GM19324 (cell line): ENCODE measurements at regions not wholly inside any gene's neighbourhood (a gene's known extent, or its start where the extent isn't known, plus 50 kb on each side); places are given as distances from the start of the nearest gene placed in this dataset.
"Not testable (repeated sequence)": the region's sequence is repeated elsewhere in the genome, so short reads cannot be mapped to it uniquely, and the experiment has no call there.

Source experiments
- ATAC-seq: cut with Tn5 transposase; IDR thresholded peaks from one replicate; pipeline ENCODE4 v1.9.1; 2021; ENCODE audit warnings: mild to moderate bottlenecking, moderate library complexity; ENCODE audit not compliant: unreplicated experiment, low FRiP score

- ATAC-seq = no peak
Measured at GRCh38 chr2:150690261-150690660, 202.8 kb upstream of the RND3 start.

DNA sequence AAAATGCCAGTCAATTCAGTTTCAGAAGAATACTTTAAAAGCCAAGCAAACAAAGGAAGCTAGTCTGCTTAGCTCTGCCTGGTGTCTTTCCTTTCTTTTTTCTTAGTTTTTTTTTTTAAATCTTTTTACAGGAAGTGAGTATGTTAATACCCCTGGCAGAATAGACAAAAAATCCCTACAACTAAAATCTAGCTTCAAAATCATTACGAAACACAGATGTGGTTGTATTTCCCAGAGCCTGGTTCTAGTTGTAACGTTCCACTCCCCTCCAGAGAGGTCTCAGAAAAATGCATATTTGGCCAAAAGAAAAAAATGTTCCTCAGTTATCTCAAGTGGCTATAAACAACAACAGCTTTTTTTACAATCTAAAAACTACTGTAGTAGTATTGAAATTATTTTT lies 202.1 kb upstream of the RND3 start:
- ATAC-seq = no peak

DNA sequence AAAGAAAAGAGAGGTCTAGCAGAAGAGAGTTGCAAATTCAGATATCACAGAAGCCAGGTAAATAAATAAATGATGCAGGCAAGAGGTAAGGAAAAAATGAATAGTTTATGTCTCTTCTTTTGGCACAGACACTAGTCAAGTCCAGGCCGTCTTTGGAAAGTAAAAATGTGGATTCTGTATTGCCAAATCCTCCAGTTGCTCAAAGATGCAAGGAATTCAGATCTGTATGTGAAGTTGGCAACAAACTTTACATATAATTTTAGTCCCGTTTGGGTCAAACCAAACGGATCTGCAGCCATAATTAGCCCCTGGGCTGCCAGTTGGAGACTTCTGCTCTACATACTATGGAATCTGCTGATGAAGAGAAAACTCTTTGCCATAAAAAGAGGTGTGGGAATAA lies 200.5 kb upstream of the RND3 start:
- ATAC-seq = no peak

DNA sequence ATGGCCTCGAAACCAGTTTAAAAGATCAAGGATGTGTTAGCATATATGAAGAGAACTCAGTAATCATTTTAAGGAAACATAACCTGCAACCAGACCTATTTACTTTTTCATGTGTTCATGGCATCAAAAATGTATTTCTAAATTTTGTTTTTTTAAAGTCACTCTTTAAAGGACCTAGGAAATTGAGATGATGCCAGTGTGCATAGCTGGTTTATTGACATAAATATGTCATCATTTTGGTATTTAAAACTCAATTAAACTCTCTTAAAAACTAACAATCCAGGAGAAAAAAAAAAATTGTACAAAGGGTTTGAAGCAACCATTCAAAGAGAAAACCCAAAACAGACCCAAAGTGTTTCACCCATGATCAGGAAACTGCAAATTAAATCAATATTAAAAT lies 198.9 kb upstream of the RND3 start:
- ATAC-seq = no peak

- no peak for ATAC-seq
Measured at GRCh38 chr2:150681120-150681804, 193.8 kb upstream of the RND3 start.

DNA sequence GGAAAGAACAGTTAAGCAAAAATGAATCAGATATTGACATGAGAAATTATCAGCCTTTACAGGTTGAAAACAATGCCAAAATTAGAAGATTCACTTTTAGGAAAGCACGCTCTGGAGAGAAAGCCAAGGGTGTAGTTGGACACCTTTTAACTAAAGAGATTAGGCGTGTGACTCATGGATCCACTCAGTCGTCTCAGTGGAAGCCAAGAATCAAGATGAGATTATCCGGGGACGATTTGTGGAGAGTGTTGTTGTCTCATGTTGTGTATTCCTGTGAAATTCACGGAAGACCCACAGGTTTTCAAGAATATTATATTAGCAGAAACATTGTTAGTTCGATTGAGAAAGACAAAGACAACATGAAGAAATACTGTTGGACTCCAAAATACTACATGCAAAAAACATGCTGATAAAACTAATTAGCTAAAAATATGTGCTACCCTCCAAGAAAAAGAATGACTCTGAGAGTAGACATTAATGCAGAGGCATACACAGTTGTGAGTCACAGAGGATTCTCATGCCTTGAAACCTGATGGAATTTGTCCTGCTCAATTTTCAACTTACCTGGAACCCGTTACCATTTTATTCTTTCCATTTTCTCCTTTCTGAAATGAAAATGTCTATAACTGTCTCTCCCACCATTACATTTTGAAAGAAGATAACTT lies 192.1 kb upstream of the RND3 start:
- no peak for ATAC-seq

- no peak for ATAC-seq
Measured at GRCh38 chr2:150677551-150677950, 190.1 kb upstream of the RND3 start.

GRCh38 chr2:150676747-150677383 lies 189.4 kb upstream of the RND3 start:
- ATAC-seq = no peak

DNA sequence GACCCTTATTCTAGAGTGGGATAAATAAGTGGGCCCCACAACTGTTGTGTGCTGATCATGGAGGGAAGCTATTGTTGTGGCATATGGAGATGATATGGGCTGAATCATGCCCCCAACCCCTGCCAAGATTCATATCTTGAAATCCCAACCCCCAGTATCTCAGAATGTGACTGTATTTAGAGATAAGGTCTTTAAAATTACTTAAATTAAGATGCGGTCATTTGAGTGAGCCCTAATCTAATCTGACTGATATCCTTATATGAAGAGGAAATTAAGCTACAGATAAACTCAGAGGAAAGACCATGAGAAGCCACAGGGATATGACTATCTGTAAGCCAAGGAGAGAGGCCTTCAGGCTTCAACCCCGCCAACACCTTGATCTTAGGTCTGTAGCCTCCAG lies 188.3 kb upstream of the RND3 start:
- ATAC-seq = no peak

DNA sequence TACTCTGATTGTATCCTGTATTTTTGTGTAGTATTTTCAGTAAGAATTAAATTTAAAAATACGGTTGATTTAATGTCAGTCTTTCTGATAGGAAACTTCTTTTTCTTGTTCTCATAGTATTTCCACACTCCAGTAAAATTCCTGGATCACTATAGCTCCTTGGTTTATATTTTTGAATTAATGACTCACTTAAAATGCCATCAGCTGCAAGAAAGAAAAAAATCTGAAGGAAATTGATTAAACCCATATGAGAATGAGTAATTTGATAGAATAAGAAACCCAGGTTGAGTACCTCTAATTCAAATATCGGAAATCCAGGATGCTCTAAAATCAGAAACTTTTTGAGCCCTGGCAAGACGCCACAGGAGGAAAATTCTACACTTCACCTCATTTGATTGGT lies 186.8 kb upstream of the RND3 start:
- ATAC-seq = no peak

DNA sequence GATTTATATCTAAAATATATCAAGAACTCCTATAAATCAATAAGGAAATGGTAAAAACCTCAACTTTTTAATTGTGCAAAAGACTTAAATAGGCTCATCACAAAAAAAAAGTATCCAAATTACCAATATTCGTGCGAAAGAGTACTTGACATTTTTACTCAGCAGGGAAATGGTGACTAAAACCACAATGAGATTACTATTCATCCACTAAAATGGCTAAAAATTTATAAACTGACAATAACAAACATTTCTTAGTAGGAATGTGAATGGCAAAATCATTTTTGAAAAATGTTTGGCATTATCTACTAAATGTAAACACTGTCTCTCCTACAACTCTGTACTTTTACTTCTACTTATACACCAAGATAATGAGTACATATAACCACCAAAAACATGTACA lies 184.8 kb upstream of the RND3 start:
- no peak for ATAC-seq

- no peak for ATAC-seq
Measured at GRCh38 chr2:150669492-150669891, 182.0 kb upstream of the RND3 start.

GRCh38 chr2:150667039-150667438 lies 179.6 kb upstream of the RND3 start:
- not testable (repeated sequence) for ATAC-seq

DNA sequence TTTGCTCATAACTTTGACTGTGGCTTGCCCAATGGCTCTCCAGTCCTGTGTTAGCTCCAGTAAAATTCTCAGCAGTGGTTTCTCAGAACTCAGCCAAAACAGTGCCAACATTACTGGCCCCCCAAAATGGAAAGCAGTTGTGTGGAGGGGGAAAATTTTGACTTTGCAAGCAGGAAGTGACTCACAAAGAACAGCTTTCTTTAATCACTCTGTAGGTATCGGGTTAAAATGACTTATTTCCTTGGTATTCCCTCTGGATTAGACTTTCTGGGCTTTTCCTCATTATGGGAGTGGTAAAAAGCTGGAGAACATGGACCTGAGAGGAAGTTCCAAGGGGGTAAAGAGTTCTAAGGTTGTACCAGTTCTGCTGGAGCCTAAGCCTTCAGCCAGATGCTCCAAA lies 175.7 kb upstream of the RND3 start:
- ATAC-seq = no peak

DNA sequence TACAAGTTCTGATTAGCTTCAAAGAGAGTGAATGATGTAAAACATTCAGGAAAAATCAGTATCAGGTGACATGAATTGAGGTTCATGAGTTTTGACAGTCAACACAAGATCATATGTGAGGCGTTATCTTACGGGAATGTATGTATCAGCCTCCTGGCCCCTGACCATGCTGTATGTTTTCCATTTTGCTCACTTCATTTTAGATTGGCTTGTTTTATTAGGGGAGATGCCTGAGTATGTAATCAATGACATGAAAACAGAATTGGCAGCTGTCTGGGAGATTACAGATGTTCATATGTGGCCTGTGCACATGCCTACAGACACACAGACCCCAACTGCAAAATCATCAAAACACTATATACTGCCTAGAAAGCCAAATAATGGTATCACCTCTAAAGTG lies 168.5 kb upstream of the RND3 start:
- ATAC-seq = no peak

- no peak for ATAC-seq
Measured at GRCh38 chr2:150653351-150653750, 165.9 kb upstream of the RND3 start.

- no peak for ATAC-seq
Measured at GRCh38 chr2:150647943-150648342, 160.5 kb upstream of the RND3 start.

GRCh38 chr2:150646746-150647145 lies 159.3 kb upstream of the RND3 start:
- no peak for ATAC-seq

GRCh38 chr2:150644298-150645067 lies 157.0 kb upstream of the RND3 start:
- no peak for ATAC-seq

- no peak for ATAC-seq
Measured at GRCh38 chr2:150643114-150643725, 155.8 kb upstream of the RND3 start.

DNA sequence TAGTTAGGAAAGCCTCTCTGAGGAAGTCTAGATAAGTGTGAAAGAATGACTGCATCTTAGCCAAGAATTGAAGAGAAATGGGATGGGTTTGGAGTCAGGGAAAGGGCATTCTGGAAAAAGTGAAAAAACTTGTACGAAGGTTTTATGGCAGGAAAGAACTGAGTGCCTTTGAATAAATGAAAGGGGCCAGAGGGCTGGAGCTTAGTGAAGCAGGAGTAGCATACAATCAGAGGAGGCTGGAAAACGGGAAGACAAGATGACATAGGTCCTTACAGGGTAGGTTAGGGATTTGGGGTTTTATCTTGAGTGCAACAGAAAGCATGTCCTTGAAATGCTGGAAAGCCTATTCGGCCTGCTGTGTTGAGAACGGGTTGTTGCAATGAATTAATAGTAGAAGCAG lies 152.6 kb upstream of the RND3 start:
- no peak for ATAC-seq
